ENCODE measurements at regions not wholly inside any gene's neighbourhood (a gene's known extent, or its start where the extent isn't known, plus 50 kb on each side); places are given as distances from the start of the nearest gene placed in this dataset.

GRCh38 chr22:22144858-22145257 is 99.7 kb upstream of the VPREB1 start:
- DNase-seq, result no peak

- no peak for DNase-seq
Measured at GRCh38 chr22:22143448-22143847, 101.1 kb upstream of the VPREB1 start.

- no peak for DNase-seq
Measured at GRCh38 chr22:22142661-22143060, 101.9 kb upstream of the VPREB1 start.

- DNase-seq, result no peak
Measured at GRCh38 chr22:22141771-22142591, 102.6 kb upstream of the VPREB1 start.

- no peak for DNase-seq
Measured at GRCh38 chr22:22141031-22141430, 103.6 kb upstream of the VPREB1 start.

GRCh38 chr22:22139364-22139763 is 105.2 kb upstream of the VPREB1 start:
- DNase-seq, result no peak

- no peak for DNase-seq
Measured at GRCh38 chr22:22138915-22139314, 105.7 kb upstream of the VPREB1 start.

- no peak for DNase-seq
Measured at GRCh38 chr22:22137891-22138290, 106.7 kb upstream of the VPREB1 start.

GRCh38 chr22:22133910-22134309 is 110.7 kb upstream of the VPREB1 start:
- no peak for DNase-seq

GRCh38 chr22:22130953-22131608 is 113.5 kb upstream of the VPREB1 start:
- DNase-seq, result no peak

GRCh38 chr22:22129387-22129786 is 115.2 kb upstream of the VPREB1 start:
- no peak for DNase-seq

GRCh38 chr22:22128440-22128839 is 116.1 kb upstream of the VPREB1 start:
- no peak for DNase-seq

GRCh38 chr22:22127100-22127499 is 117.5 kb upstream of the VPREB1 start:
- DNase-seq, result no peak

GRCh38 chr22:22125579-22126468 is 118.8 kb upstream of the VPREB1 start:
- DNase-seq, result no peak

- no peak for DNase-seq
Measured at GRCh38 chr22:22125028-22125578, 119.5 kb upstream of the VPREB1 start.

- no peak for DNase-seq
Measured at GRCh38 chr22:22124374-22124773, 120.2 kb upstream of the VPREB1 start.

GRCh38 chr22:22123960-22124278 is 120.7 kb upstream of the VPREB1 start:
- no peak for DNase-seq

GRCh38 chr22:22123118-22123959 is 121.2 kb upstream of the VPREB1 start:
- peak; percentile 4 for DNase-seq

- no peak for DNase-seq
Measured at GRCh38 chr22:22122348-22123117, 122.1 kb upstream of the VPREB1 start.

GRCh38 chr22:22121445-22121844 is 123.1 kb upstream of the VPREB1 start:
- DNase-seq, result no peak

GRCh38 chr22:22120160-22120559 is 124.4 kb upstream of the VPREB1 start:
- DNase-seq, result no peak

GRCh38 chr22:22118987-22119386 is 125.6 kb upstream of the VPREB1 start:
- no peak for DNase-seq
